ENCODE measurements at regions not wholly inside any gene's neighbourhood (a gene's known extent, or its start where the extent isn't known, plus 50 kb on each side); places are given as distances from the start of the nearest gene placed in this dataset.
"Not testable (repeated sequence)": the region's sequence is repeated elsewhere in the genome, so short reads cannot be mapped to it uniquely, and the experiment has no call there.

DNA sequence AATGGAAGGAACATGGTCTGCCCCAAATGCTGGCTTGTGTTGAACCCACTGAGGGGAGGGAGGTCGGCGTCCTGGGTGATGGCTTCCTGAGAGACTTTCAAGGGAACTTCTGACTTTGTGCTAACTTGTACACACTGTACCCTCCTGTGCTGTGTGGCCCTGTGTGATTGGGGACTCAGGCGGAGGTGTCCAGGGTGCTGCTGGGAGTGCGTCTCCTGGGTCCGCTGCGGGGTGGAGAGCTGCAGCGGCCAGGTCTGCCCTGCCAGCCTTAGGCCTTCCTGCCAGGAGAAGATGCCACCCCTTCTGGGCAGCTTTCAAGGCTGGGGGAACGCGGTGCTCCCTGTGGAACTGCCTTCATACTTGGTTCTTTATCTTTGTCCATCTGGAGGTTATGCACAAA lies 170.1 kb downstream of the URI1 start:
- no peak for DNase-seq (ENCODE audit: insufficient read length, low spot score, missing footprints)
- no peaks in the 10 kb centered on the region for H3K79me2 ChIP-seq (ENCODE audit: insufficient read depth, low read length)
- no peaks in the 10 kb centered on the region for H3K27me3 ChIP-seq (ENCODE audit: insufficient read depth, low read length)
- no peaks in the 10 kb centered on the region for H3K36me3 ChIP-seq (ENCODE audit: insufficient read depth, low read length)
- no peak overlapping the region for H3K4me3 ChIP-seq (ENCODE audit: insufficient read depth, low read length)
- no peak overlapping the region for H2AFZ ChIP-seq (ENCODE audit: low read length)
- no peaks in the 10 kb centered on the region for H4K20me1 ChIP-seq (ENCODE audit: insufficient read depth, low read length)
- no peak overlapping the region for H3K27ac ChIP-seq (ENCODE audit: low read depth, low read length)
- TF ChIP-seq, protein P1, sequence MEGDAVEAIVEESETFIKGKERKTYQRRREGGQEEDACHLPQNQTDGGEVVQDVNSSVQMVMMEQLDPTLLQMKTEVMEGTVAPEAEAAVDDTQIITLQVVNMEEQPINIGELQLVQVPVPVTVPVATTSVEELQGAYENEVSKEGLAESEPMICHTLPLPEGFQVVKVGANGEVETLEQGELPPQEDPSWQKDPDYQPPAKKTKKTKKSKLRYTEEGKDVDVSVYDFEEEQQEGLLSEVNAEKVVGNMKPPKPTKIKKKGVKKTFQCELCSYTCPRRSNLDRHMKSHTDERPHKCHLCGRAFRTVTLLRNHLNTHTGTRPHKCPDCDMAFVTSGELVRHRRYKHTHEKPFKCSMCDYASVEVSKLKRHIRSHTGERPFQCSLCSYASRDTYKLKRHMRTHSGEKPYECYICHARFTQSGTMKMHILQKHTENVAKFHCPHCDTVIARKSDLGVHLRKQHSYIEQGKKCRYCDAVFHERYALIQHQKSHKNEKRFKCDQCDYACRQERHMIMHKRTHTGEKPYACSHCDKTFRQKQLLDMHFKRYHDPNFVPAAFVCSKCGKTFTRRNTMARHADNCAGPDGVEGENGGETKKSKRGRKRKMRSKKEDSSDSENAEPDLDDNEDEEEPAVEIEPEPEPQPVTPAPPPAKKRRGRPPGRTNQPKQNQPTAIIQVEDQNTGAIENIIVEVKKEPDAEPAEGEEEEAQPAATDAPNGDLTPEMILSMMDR (IDR thresholded peaks at IDR 0.05; ENCODE audit: extremely low read depth, low read depth, low read length) = no peak
- no peak overlapping the region for H3K4me2 ChIP-seq (ENCODE audit: insufficient read depth, low read length)
- no peaks in the 10 kb centered on the region for H3K9me3 ChIP-seq (ENCODE audit: low read depth, low read length)
- H3K4me1 ChIP-seq (ENCODE audit: insufficient read depth, low read length) = no peaks in the 10 kb centered on the region

DNA sequence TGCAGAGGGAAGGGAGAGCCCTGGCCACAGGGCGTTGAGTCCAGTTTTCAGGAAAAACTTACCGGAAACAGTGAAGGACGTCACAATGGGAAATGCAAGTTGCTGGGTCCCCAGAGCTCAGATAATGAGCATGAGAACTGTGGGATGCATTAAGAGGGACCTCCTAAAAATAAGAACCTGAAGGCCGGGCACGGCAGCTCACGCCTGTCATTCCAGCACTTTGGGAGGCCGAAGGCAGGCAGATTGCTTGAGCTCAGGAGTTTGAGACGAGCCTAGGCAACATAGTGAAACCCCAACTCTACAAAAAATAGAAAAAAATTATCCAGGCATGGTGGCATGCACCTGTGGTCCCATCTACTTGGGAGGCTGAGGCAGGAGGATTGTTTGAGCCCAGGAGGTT lies 170.6 kb downstream of the URI1 start:
- no peaks in the 10 kb centered on the region for H3K36me3 ChIP-seq (ENCODE audit: insufficient read depth, low read length)
- TF ChIP-seq, protein P1 (IDR thresholded peaks at IDR 0.05; ENCODE audit: extremely low read depth, low read depth, low read length) = no peak
- no peaks in the 10 kb centered on the region for H3K27me3 ChIP-seq (ENCODE audit: insufficient read depth, low read length)
- H3K79me2 ChIP-seq (ENCODE audit: insufficient read depth, low read length) = no peaks in the 10 kb centered on the region
- no peak overlapping the region for H3K4me2 ChIP-seq (ENCODE audit: insufficient read depth, low read length)
- H4K20me1 ChIP-seq (ENCODE audit: insufficient read depth, low read length) = no peaks in the 10 kb centered on the region
- no peak overlapping the region for H3K27ac ChIP-seq (ENCODE audit: low read depth, low read length)
- DNase-seq (ENCODE audit: insufficient read length, low spot score, missing footprints) = no peak
- no peaks in the 10 kb centered on the region for H3K9me3 ChIP-seq (ENCODE audit: low read depth, low read length)
- no peak overlapping the region for H3K4me3 ChIP-seq (ENCODE audit: insufficient read depth, low read length)
- H3K4me1 ChIP-seq (ENCODE audit: insufficient read depth, low read length) = no peaks in the 10 kb centered on the region
- no peak overlapping the region for H2AFZ ChIP-seq (ENCODE audit: low read length)

DNA sequence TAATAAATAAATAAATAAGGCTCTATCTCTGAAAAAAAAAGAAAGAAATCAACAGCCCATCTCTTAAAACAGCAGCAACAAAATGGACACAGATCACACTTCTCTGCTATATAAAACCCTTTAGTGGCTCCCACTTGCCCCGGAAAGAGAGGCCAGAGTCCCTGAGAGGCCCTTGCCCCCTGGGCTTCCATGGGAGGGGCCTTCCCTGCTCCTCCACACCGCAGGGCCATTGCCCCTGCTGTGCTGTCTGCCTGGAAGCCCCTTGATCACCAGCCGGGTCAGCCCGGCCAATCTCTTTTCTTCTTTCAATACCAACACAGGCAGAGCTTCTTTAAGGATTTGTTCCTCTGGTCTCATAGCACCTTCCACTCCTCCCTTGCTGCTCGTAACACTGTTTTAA lies 171.1 kb downstream of the URI1 start:
- Histone ChIP-seq H4K20me1 (ENCODE audit: insufficient read depth, low read length) (no peaks in the 10 kb centered on the region), H3K4me3 (ENCODE audit: insufficient read depth, low read length) (no peak overlapping the region), H3K9me3 (ENCODE audit: low read depth, low read length) (no peaks in the 10 kb centered on the region), H3K4me2 (ENCODE audit: insufficient read depth, low read length) (no peak overlapping the region), H3K4me1 (ENCODE audit: insufficient read depth, low read length) (no peaks in the 10 kb centered on the region), H3K27ac (ENCODE audit: low read depth, low read length) (no peak overlapping the region), H3K36me3 (ENCODE audit: insufficient read depth, low read length) (no peaks in the 10 kb centered on the region), H2AFZ (ENCODE audit: low read length) (no peak overlapping the region), H3K79me2 (ENCODE audit: insufficient read depth, low read length) (no peaks in the 10 kb centered on the region), H3K27me3 (ENCODE audit: insufficient read depth, low read length) (no peaks in the 10 kb centered on the region)
- DNase-seq (ENCODE audit: insufficient read length, low spot score, missing footprints) = no peak
- TF ChIP-seq, protein P1 (IDR thresholded peaks at IDR 0.05; ENCODE audit: extremely low read depth, low read depth, low read length) = no peak

DNA sequence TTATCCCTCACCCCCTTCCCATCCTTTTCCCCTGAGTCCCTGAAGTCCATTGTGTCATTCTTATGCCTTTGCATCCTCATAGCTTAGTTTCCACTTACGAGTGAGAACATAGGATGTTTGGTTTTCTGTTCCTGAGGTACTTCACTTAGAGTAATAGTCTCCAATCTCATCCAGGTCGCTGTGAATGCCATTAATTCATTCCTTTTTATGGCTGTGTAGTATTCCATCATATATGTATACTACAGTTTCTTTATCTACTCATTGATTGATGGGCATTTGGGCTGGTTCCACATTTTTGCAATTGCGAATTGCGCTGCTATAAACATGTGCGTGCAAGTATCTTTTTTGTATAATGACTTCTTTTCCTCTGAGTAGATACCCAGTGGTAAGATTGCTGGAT lies 172.1 kb downstream of the URI1 start:
- H4K20me1 ChIP-seq (ENCODE audit: insufficient read depth, low read length); H3K4me2 ChIP-seq (ENCODE audit: insufficient read depth, low read length); H3K27me3 ChIP-seq (ENCODE audit: insufficient read depth, low read length); H3K27ac ChIP-seq (ENCODE audit: low read depth, low read length); H2AFZ ChIP-seq (ENCODE audit: low read length); H3K4me1 ChIP-seq (ENCODE audit: insufficient read depth, low read length); H3K4me3 ChIP-seq (ENCODE audit: insufficient read depth, low read length); H3K79me2 ChIP-seq (ENCODE audit: insufficient read depth, low read length); DNase-seq (ENCODE audit: insufficient read length, low spot score, missing footprints); H3K9me3 ChIP-seq (ENCODE audit: low read depth, low read length); H3K36me3 ChIP-seq (ENCODE audit: insufficient read depth, low read length): not testable (repeated sequence)

DNA sequence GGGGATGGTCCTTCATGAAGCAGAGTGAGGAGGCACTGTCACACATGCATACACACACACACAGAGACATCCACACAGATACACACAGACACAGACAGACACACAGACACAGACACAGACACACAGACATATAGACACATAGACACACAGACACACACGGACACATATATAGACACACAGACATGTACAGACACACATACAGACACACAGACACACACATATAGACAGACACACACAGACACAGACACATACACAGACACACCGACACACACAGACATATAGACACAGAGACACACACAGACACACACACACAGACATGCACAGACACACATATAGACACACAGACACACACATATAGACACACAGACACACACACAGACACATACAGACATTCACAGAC lies 173.9 kb downstream of the URI1 start:
- DNase-seq (ENCODE audit: insufficient read length, low spot score, missing footprints) = no peak

More for the DNA sequence above, 173.9 kb downstream of the URI1 start:
- H3K27me3 ChIP-seq (ENCODE audit: insufficient read depth, low read length) = no peaks in the 10 kb centered on the region
- H3K4me3 ChIP-seq (ENCODE audit: insufficient read depth, low read length) = no peak overlapping the region
- no peaks in the 10 kb centered on the region for H4K20me1 ChIP-seq (ENCODE audit: insufficient read depth, low read length)
- H3K4me2 ChIP-seq (ENCODE audit: insufficient read depth, low read length) = no peak overlapping the region
- H3K4me1 ChIP-seq (ENCODE audit: insufficient read depth, low read length) = no peaks in the 10 kb centered on the region
- no peaks in the 10 kb centered on the region for H3K36me3 ChIP-seq (ENCODE audit: insufficient read depth, low read length)
- no peak overlapping the region for H3K27ac ChIP-seq (ENCODE audit: low read depth, low read length)
- H2AFZ ChIP-seq (ENCODE audit: low read length) = no peak overlapping the region
- H3K79me2 ChIP-seq (ENCODE audit: insufficient read depth, low read length) = no peaks in the 10 kb centered on the region
- no peaks in the 10 kb centered on the region for H3K9me3 ChIP-seq (ENCODE audit: low read depth, low read length)
- TF ChIP-seq, protein P1 (IDR thresholded peaks at IDR 0.05; ENCODE audit: extremely low read depth, low read depth, low read length) = no peak
